OCI-LY7 (cell line): ENCODE measurements at regions not wholly inside any gene's neighbourhood (a gene's known extent, or its start where the extent isn't known, plus 50 kb on each side); places are given as distances from the start of the nearest gene placed in this dataset.

Experiments used
- BruUV-seq: library from RNA; stranded (reverse); fragments of 400-500 nt; replicated peaks from 2 replicates; lab custom pipeline; 2021; lab: Mats Ljungman, UMichigan
- CTCF ChIA-PET: fragments of 300-600 bp; sonication (Branson Sonifier 250); formaldehyde crosslinking; loops from one replicate; lab custom pipeline; 2022; ENCODE audit warnings: antibody characterized with exemption; ENCODE audit not compliant: unreplicated experiment; lab: Charles Lee
- POLR2A ChIA-PET: fragments of 300-600 bp; sonication (Branson Sonifier 250); formaldehyde crosslinking; loops from one replicate; lab custom pipeline; 2022; ENCODE audit warnings: antibody characterized with exemption; lab: Charles Lee
- DNase-seq: peaks from one replicate; pipeline ENCODE4 v3.0.0-alpha.2; 2015; ENCODE audit warnings: low spot score
- H2AFZ ChIP-seq: fragments of 200-600 bp; sonication (generic), shearing (Covaris generic); 2 replicates; pipeline ENCODE4 v1.6.1; 2014; ENCODE audit warnings: mild to moderate bottlenecking, antibody characterized with exemption, low read length, moderate library complexity
- H3K27ac ChIP-seq: fragments of 200-600 bp; sonication (generic); 2 replicates; pipeline ENCODE4 v1.5.1; 2014; ENCODE audit warnings: mixed run types, low read depth, mild to moderate bottlenecking, moderate library complexity, low read length, inconsistent platforms; ENCODE audit not compliant: poor library complexity, severe bottlenecking
- H3K36me3 ChIP-seq: fragments of 200-600 bp; sonication (generic); 2 replicates; pipeline ENCODE4 v1.6.1; 2014; ENCODE audit warnings: mild to moderate bottlenecking, antibody characterized with exemption, low read length, moderate library complexity, mixed read lengths; ENCODE audit not compliant: insufficient read depth
- H3K4me1 ChIP-seq: fragments of 200-600 bp; sonication (generic); 2 replicates; pipeline ENCODE4 v1.5.1; 2014; ENCODE audit warnings: mild to moderate bottlenecking, low read length; ENCODE audit not compliant: insufficient read depth, poor library complexity, severe bottlenecking
- H3K4me2 ChIP-seq: fragments of 200-600 bp; sonication (generic); 2 replicates; pipeline ENCODE4 v1.6.1; 2014; ENCODE audit warnings: mild to moderate bottlenecking, low read length
- H3K4me3 ChIP-seq: fragments of 200-600 bp; sonication (generic); 2 replicates; pipeline ENCODE4 v1.5.1; 2014; ENCODE audit warnings: mild to moderate bottlenecking, low read depth, low read length; ENCODE audit not compliant: poor library complexity, severe bottlenecking
- H3K79me2 ChIP-seq: fragments of 200-600 bp; sonication (generic); 2 replicates; pipeline ENCODE4 v1.6.1; 2016; ENCODE audit warnings: low read depth, mild to moderate bottlenecking, low read length, moderate library complexity, mixed read lengths; ENCODE audit not compliant: insufficient read depth
- H3K9me2 ChIP-seq: fragments of 200-600 bp; sonication (generic); 2 replicates; pipeline ENCODE4 v1.6.1; 2016; ENCODE audit warnings: mild to moderate bottlenecking, low read length, mixed read lengths; ENCODE audit not compliant: insufficient read depth
- H3K9me3 ChIP-seq: fragments of 200-600 bp; sonication (generic); 2 replicates; pipeline ENCODE4 v1.6.1; 2014; ENCODE audit warnings: mild to moderate bottlenecking, mixed run types, low read length, mixed read lengths
- H4K20me1 ChIP-seq: fragments of 200-600 bp; sonication (generic); 2 replicates; pipeline ENCODE4 v1.6.1; 2014; ENCODE audit warnings: mild to moderate bottlenecking, antibody characterized with exemption, low read length, moderate library complexity, mixed read lengths; ENCODE audit not compliant: insufficient read depth
- EZH2phosphoT487 ChIP-seq: fragments of 200-600 bp; sonication (generic); IDR thresholded peaks from 2 replicates; pipeline ENCODE4 v1.6.1; 2018; ENCODE audit warnings: low read depth, borderline replicate concordance, mild to moderate bottlenecking, mixed run types, antibody characterized with exemption, low read length, moderate library complexity, mixed read lengths
- intact Hi-C: fragments of 100-400 bp; cut with micrococcal nuclease; formaldehyde crosslinking; loops from one replicate; pipeline ENCODE4 v1.10.0; 2022; ENCODE audit not compliant: unreplicated experiment
- TF ChIP-seq, protein P1 (sequence below): fragments of 200-600 bp; sonication (generic); conservative IDR thresholded peaks from 2 replicates; pipeline ENCODE4 v1.5.1; 2014; ENCODE audit warnings: mild to moderate bottlenecking, antibody characterized with exemption, low read length, moderate library complexity, mixed read lengths

GRCh38 chr10:77702166-77702565 lies 64.6 kb upstream of the KCNMA1 start:
- Histone ChIP-seq H3K9me3 (no peaks in the 10 kb centered on the region), H3K79me2 (no peaks in the 10 kb centered on the region), H3K4me3 (no peak overlapping the region), H3K9me2 (no peaks in the 10 kb centered on the region), H3K4me2 (no peak overlapping the region), H3K36me3 (no peaks in the 10 kb centered on the region), H4K20me1 (no peaks in the 10 kb centered on the region), H3K4me1 (peaks cover 7% of the 10 kb centered on the region), H2AFZ (no peak overlapping the region), H3K27ac (no peak overlapping the region)
- TF ChIP-seq EZH2phosphoT487: no peak
- TF ChIP-seq, protein P1, sequence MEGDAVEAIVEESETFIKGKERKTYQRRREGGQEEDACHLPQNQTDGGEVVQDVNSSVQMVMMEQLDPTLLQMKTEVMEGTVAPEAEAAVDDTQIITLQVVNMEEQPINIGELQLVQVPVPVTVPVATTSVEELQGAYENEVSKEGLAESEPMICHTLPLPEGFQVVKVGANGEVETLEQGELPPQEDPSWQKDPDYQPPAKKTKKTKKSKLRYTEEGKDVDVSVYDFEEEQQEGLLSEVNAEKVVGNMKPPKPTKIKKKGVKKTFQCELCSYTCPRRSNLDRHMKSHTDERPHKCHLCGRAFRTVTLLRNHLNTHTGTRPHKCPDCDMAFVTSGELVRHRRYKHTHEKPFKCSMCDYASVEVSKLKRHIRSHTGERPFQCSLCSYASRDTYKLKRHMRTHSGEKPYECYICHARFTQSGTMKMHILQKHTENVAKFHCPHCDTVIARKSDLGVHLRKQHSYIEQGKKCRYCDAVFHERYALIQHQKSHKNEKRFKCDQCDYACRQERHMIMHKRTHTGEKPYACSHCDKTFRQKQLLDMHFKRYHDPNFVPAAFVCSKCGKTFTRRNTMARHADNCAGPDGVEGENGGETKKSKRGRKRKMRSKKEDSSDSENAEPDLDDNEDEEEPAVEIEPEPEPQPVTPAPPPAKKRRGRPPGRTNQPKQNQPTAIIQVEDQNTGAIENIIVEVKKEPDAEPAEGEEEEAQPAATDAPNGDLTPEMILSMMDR: no peak
- CTCF ChIA-PET: no interaction called here
- BruUV-seq: no TSS peak
- POLR2A ChIA-PET: interaction anchor here (0.6 kb wide), 1 partner anchor 9 kb away, joined by 3 read pairs; no protein-coding TSS in a partner anchor
- intact Hi-C loops: no loop called here
- DNase-seq: no peak

GRCh38 chr10:77700086-77700485 lies 62.5 kb upstream of the KCNMA1 start:
- BruUV-seq: no TSS peak
- Histone ChIP-seq H3K27ac (no peak overlapping the region), H4K20me1 (no peaks in the 10 kb centered on the region), H3K79me2 (no peaks in the 10 kb centered on the region), H3K36me3 (no peaks in the 10 kb centered on the region), H3K4me3 (no peak overlapping the region), H3K9me2 (no peaks in the 10 kb centered on the region), H3K9me3 (no peaks in the 10 kb centered on the region), H2AFZ (no peak overlapping the region), H3K4me1 (peaks cover 7% of the 10 kb centered on the region), H3K4me2 (no peak overlapping the region)
- no peak for DNase-seq
- ChIA-PET CTCF (no interaction called here), POLR2A (no interaction called here)
- intact Hi-C loops: no loop called here
- TF ChIP-seq, protein P1: no peak
- no peak for TF ChIP-seq EZH2phosphoT487

DNA sequence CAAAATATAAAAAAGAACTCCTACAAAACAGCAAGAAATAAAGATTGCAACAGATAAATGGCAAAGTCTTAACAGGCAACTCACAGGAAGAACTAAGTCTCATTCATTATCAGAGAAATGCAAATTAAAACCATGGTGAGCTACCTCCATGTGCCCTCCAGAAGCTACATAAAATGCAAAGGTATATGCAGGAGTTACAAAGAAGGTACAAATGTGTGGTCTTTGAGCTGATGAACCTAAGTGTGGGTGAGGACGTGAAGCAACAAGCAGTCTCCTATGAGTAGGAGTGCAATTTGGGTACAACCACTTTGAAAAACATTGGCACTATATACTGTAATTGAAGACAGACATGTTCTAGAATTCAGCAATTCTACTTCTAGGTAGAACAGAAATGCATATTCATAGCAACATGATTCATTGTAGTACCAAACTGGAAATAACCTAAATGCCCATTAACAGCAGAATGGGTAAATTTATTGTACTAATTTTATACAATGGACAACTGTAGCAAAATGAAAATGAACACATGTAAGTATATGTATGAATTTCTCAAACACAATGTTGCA lies 61.6 kb upstream of the KCNMA1 start:
- no peak overlapping the region for H3K4me2 ChIP-seq
- no peaks in the 10 kb centered on the region for H3K9me2 ChIP-seq
- no peaks in the 10 kb centered on the region for H3K9me3 ChIP-seq
- POLR2A ChIA-PET: interaction anchor here (0.6 to 0.7 kb wide), 2 partner anchors 45 to 69 kb away, joined by 3 read pairs; no protein-coding TSS in a partner anchor
- CTCF ChIA-PET: no interaction called here
- TF ChIP-seq EZH2phosphoT487: no peak
- TF ChIP-seq, protein P1: no peak
- BruUV-seq: no TSS peak
- H3K4me3 ChIP-seq: no peak overlapping the region
- H3K36me3 ChIP-seq: no peaks in the 10 kb centered on the region
- intact Hi-C loops: no loop called here
- peaks cover 7% of the 10 kb centered on the region for H3K4me1 ChIP-seq
- H2AFZ ChIP-seq: no peak overlapping the region
- DNase-seq: no peak
- H4K20me1 ChIP-seq: no peaks in the 10 kb centered on the region
- H3K27ac ChIP-seq: no peak overlapping the region
- no peaks in the 10 kb centered on the region for H3K79me2 ChIP-seq
